ENCODE measurements at regions not wholly inside any gene's neighbourhood (a gene's known extent, or its start where the extent isn't known, plus 50 kb on each side); places are given as distances from the start of the nearest gene placed in this dataset.

DNA sequence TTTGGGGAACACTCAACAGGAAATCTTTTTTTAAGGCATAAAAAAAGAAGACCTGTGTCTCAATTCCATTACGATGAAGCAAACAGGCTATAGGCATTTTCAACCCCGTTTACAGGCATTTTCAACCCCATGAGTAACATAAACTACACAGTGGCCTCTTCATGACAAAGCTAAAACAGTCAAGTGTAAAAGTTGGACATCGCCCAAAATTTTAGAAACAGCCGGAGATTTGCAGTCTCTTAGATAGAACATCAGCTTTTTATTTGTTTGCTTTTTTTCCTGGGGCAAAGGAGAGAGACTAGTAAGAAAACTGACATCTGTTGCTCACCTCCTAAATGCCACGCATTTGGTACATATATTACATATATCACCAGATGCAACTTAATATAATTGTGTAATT is 173.7 kb downstream of the CMPK2 start:
- TF ChIP-seq, protein P1, sequence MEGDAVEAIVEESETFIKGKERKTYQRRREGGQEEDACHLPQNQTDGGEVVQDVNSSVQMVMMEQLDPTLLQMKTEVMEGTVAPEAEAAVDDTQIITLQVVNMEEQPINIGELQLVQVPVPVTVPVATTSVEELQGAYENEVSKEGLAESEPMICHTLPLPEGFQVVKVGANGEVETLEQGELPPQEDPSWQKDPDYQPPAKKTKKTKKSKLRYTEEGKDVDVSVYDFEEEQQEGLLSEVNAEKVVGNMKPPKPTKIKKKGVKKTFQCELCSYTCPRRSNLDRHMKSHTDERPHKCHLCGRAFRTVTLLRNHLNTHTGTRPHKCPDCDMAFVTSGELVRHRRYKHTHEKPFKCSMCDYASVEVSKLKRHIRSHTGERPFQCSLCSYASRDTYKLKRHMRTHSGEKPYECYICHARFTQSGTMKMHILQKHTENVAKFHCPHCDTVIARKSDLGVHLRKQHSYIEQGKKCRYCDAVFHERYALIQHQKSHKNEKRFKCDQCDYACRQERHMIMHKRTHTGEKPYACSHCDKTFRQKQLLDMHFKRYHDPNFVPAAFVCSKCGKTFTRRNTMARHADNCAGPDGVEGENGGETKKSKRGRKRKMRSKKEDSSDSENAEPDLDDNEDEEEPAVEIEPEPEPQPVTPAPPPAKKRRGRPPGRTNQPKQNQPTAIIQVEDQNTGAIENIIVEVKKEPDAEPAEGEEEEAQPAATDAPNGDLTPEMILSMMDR (conservative IDR thresholded peaks at IDR 0.05; ENCODE audit: low read length), result no peak
- TF ChIP-seq EZH2phosphoT487 (IDR thresholded peaks at IDR 0.05; ENCODE audit: borderline replicate concordance), result no peak

All from Loucy (cell line).